RKO (cell line): ENCODE measurements at regions not wholly inside any gene's neighbourhood (a gene's known extent, or its start where the extent isn't known, plus 50 kb on each side); places are given as distances from the start of the nearest gene placed in this dataset.

Experiments
- DNase-seq: peaks from one replicate; pipeline ENCODE4 v3.0.0-alpha.2; 2016; ENCODE audit warnings: low spot score

DNA sequence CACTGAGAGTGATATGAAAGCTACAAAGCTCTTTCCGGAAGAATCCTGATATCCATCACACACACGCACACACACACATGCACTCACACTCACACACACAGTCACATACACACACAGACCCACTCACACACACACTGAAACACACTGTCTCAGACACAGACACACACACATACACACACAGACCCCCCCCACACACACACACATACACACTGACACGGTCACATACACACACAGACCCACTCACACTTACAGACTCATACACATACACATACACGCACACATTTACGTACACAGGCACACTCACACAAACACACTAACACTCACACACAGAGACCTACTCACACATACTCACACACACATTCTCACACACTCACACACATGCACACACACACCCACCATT, 58.6 kb downstream of the LIG4 start:
- no peak for DNase-seq

DNA sequence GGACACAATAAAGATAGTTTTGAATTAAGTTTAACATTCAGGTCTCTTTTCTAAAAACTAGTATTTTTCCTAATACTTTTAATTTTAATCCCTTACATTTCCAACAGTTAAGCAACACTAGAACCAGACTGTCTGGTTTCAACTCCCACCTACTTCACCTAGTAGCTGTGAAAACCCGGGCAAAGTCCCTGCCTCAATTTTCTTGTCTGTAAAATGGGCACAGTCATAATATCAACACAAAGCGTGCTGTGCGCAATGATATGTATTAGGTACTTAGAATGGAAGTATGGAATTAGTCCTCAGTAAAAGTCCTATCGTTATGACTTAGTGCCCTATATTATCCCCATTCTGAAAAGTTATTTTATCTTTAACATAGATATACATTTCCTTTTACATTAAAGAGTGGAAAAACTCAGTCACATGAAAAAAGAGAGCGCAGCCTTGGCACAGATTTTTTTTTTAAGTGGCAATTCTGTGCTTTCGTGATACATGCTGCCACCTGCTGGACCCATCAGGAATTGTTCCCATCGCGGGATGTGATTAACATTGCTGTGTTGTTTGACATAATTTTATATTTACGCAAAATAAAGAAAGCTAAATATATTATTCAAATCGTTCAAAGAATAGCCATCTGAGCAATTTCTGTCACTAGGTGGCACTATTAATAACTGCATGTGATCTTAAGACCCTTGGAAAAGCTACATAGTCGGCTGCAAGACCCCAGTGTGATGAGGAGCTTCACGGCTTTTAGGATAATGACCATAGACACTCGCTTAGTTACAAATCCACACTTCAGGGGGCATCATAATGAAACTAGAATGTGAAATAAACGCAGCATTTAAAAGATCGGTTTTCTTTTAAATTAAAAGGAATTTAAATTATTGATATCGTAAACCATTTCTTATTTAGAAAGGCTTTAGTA, 59.9 kb downstream of the LIG4 start:
- DNase-seq = peak; percentile 40

DNA sequence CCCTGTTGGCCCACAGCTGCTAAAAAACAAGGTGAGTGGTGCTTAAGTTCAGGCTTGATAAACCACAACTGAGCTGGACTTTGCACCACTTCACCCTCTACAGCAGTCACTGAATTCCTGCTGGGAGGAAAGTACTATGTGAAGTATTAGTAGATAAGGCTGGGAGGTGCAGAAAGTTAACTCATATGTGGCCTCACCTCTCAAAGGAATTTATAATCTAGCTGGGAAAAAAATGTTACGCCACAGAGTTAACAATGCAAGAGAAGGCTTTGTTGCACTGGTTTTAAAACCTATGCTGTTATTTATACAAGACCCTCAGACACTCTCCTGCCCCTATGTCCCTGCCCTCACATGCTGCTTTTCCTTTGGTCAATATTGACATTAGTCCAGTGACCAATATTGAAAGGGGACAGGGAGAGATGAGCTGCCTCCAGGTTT, 60.9 kb downstream of the LIG4 start:
- no peak for DNase-seq

- DNase-seq = no peak
Observed at GRCh38 chr13:108146642-108147041, 68.7 kb downstream of the LIG4 start.

GRCh38 chr13:108142702-108143436, 72.5 kb downstream of the LIG4 start:
- DNase-seq = no peak

DNA sequence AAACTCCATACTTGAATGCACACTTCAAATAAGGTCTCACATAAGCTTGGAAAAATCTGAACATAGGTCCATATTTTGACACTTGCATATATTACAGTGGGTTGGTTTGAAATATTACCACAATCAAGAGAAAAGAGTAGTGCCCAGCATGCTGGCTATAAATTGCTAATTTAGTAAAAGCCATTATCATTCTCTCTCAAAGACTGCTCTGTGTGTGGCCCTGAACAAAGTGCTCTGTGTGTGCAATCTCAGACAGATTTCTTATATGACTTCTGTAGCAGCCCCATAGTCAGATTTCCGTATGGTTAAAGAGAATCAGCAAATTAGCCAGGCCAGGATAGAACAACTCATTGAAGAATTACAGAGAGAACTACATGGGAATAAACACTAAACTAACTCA, 78.2 kb downstream of the LIG4 start:
- no peak for DNase-seq

DNA sequence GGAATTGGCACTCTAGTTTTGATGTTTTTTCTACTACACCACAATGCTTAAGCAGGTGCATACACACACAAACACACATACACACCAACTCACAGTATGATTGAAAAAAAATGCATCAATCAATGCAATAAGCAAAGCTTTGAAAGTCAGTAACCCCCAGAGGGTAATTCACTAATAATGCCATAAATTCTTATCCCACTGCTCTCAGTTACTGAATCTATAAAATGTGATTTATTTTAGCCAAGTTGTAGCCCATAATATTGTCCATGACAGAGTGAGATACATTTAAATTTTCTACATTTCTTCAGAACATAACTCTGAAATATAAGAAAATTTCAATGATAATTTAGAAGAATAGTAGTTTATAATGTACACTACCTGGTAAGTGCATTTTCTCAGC, 87.9 kb downstream of the LIG4 start:
- no peak for DNase-seq

- no peak for DNase-seq
Observed at GRCh38 chr13:108126056-108126455, 89.3 kb downstream of the LIG4 start.

DNA sequence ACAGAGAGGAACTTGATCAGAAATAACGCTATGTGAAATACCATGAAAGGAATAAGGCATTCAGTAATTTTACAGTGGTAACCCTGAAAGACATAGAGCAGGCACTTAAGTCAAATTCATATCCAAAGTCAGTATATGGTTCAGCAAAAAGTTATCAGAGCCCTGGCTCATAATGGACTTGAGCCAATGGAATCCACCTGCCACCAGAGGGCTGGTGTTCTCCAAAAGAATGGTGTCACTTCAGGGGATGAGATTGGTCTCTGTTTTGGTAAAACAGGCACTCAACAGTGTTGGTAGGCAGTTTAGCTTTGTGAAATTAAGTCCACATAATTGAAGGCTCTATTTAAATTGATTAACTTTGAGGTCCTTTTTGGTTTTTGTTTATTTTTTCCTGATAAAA, 93.9 kb downstream of the LIG4 start:
- DNase-seq = no peak

DNA sequence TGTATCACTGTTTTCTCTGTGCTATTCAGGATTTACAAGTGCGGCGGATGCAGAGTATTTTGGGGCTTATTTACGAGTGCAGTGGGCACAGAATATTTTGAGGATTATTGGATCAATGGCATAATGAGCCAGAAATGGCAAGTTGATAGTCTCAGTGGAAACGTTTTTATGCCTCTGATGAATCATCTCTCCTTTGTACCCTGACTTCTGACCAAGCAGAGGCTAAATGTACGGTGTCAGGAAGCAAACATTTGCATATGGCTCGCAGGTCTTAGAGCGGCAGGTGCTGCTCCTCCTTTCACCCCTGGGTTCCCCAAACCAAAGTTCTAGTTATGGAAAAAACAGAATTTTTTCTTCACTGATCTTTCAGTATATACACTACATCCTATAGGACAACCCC, 94.5 kb downstream of the LIG4 start:
- DNase-seq = no peak

- no peak for DNase-seq
Observed at GRCh38 chr13:108120302-108120701, 95.0 kb downstream of the LIG4 start.

GRCh38 chr13:108115738-108116137, 99.6 kb downstream of the LIG4 start:
- DNase-seq = no peak

DNA sequence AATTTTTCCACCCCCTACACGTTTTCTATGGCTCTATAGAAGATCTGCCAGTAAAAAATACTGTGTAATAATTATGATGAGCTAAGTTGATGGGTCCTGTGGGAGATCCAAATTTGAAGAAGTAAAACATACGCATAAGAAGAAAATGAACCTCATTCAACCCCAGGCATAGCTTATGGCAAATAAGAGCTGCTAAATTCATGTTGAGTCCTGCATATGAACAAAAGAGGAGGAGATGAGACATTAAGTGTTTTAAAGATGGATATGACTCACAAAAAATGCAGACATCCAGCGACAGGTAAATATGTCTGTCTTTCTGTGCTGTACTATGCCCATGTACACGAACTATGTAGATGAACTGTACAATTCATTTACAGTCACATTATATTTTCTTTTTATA, 101.9 kb downstream of the LIG4 start:
- DNase-seq = no peak

DNA sequence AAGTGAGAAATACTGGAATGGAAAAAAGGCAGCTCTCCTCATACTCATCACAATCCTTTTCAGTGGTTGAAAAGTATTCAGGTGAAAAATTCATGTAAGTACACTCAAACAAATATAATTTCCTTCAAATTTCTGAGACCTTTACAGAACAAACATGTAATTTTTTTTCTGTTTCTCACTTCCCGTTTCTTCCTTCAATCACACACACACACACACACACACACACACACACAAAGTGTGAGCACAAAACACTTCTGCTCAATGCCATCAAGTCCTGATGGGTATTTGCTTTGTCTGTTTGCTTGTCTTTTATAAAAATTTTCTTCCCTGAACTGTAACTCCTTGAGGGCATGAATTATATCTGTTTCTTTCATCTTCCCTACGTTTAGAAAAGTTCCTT, 110.6 kb downstream of the LIG4 start:
- DNase-seq = no peak

GRCh38 chr13:108102771-108103170, 112.6 kb downstream of the LIG4 start:
- DNase-seq = no peak

GRCh38 chr13:108096301-108096915, 118.9 kb downstream of the LIG4 start:
- no peak for DNase-seq

GRCh38 chr13:108095036-108095435, 120.3 kb downstream of the LIG4 start:
- no peak for DNase-seq

- no peak for DNase-seq
Observed at GRCh38 chr13:108093616-108094015, 121.7 kb downstream of the LIG4 start.

GRCh38 chr13:108087810-108088209, 127.5 kb downstream of the LIG4 start:
- DNase-seq = no peak

- DNase-seq = peak; percentile 32
Observed at GRCh38 chr13:108086678-108087077, 128.7 kb downstream of the LIG4 start.

GRCh38 chr13:108084840-108085239, 130.5 kb downstream of the LIG4 start:
- no peak for DNase-seq

GRCh38 chr13:108083056-108083455, 132.3 kb downstream of the LIG4 start:
- no peak for DNase-seq

DNA sequence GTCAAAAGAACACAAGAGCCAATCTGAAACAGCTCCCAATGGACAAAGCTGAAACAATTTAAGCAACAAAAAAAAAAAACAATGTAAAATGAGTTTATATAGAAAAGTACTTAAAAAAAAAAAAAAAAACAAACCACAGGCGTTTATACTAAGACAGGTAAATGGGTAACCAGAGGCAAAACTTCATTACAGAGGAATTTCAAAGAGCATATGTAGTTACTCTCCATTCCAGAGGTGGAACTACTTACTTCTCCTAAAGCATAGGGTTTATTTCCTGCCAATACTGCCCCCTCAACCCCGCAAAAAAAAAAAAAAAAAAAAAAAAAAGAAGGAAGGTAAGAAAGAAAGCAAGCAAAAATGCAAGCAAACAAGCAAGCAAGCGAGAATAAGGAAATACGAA, 132.9 kb downstream of the LIG4 start:
- DNase-seq = no peak
